HUES48 (cell line): ENCODE measurements at regions not wholly inside any gene's neighbourhood (a gene's known extent, or its start where the extent isn't known, plus 50 kb on each side); places are given as distances from the start of the nearest gene placed in this dataset.
A peak's percentile ranks its signal among the peaks of the same experiment; 100 is the strongest.

Experiments
- H3K27ac ChIP-seq: one replicate; pipeline ENCODE4 v1.7.0; 2013; ENCODE audit warnings: low read depth, low read length, inconsistent platforms
- H3K27me3 ChIP-seq: 2 replicates; pipeline ENCODE4 v1.6.1; 2013; ENCODE audit warnings: mild to moderate bottlenecking, low read length; ENCODE audit not compliant: control insufficient read depth, insufficient read depth
- H3K36me3 ChIP-seq: 2 replicates; pipeline ENCODE4 v1.6.1; 2013; ENCODE audit warnings: low read length; ENCODE audit not compliant: control insufficient read depth, insufficient read depth
- H3K4me1 ChIP-seq: 2 replicates; pipeline ENCODE4 v1.6.1; 2013; ENCODE audit warnings: mild to moderate bottlenecking, low read length; ENCODE audit not compliant: control insufficient read depth, insufficient read depth
- H3K4me3 ChIP-seq: 2 replicates; pipeline ENCODE4 v1.5.1; 2013; ENCODE audit warnings: mild to moderate bottlenecking, low read depth, low read length
- H3K9ac ChIP-seq: 2 replicates; pipeline ENCODE4 v1.6.1; 2013; ENCODE audit warnings: mild to moderate bottlenecking, low read depth, low read length, moderate library complexity
- H3K9me3 ChIP-seq: 2 replicates; pipeline ENCODE4 v1.6.1; 2013; ENCODE audit warnings: low read length; ENCODE audit not compliant: control insufficient read depth, insufficient read depth

GRCh38 chr6:81214414-81215091 lies 537.9 kb downstream of the TENT5A start:
- Histone ChIP-seq H3K9ac (no peak overlapping the region), H3K27me3 (no peaks in the 10 kb centered on the region), H3K4me3 (no peak overlapping the region), H3K4me1 (no peaks in the 10 kb centered on the region), H3K27ac (no peak overlapping the region), H3K9me3 (no peaks in the 10 kb centered on the region), H3K36me3 (no peaks in the 10 kb centered on the region)

- H3K9me3 ChIP-seq: peaks cover 6% of the 10 kb centered on the region
- no peak overlapping the region for H3K4me3 ChIP-seq
- H3K27me3 ChIP-seq: no peaks in the 10 kb centered on the region
- H3K36me3 ChIP-seq: no peaks in the 10 kb centered on the region
- H3K27ac ChIP-seq: peak overlapping the region; percentile 12
- no peak overlapping the region for H3K9ac ChIP-seq
- H3K4me1 ChIP-seq: no peaks in the 10 kb centered on the region
These were observed 547.8 kb downstream of the TENT5A start for GRCh38 chr6:81204731-81205130.

GRCh38 chr6:81194374-81194773 lies 558.1 kb downstream of the TENT5A start:
- Histone ChIP-seq H3K4me3 (no peak overlapping the region), H3K9ac (no peak overlapping the region), H3K4me1 (no peaks in the 10 kb centered on the region), H3K27ac (no peak overlapping the region), H3K9me3 (no peaks in the 10 kb centered on the region), H3K36me3 (no peaks in the 10 kb centered on the region), H3K27me3 (no peaks in the 10 kb centered on the region; the same call in 1 of the 2 replicates)

GRCh38 chr6:81172056-81172740 lies 580.3 kb downstream of the TENT5A start:
- H3K4me3 ChIP-seq: no peak overlapping the region
- H3K9me3 ChIP-seq: no peaks in the 10 kb centered on the region
- H3K9ac ChIP-seq: no peak overlapping the region
- no peaks in the 10 kb centered on the region for H3K27me3 ChIP-seq
- no peaks in the 10 kb centered on the region for H3K36me3 ChIP-seq
- H3K27ac ChIP-seq: no peak overlapping the region
- H3K4me1 ChIP-seq: no peaks in the 10 kb centered on the region

- no peak overlapping the region for H3K9ac ChIP-seq
- no peaks in the 10 kb centered on the region for H3K4me1 ChIP-seq
- H3K9me3 ChIP-seq: no peaks in the 10 kb centered on the region
- H3K4me3 ChIP-seq: no peak overlapping the region
- H3K27ac ChIP-seq: no peak overlapping the region
- no peaks in the 10 kb centered on the region for H3K36me3 ChIP-seq
- no peaks in the 10 kb centered on the region for H3K27me3 ChIP-seq
These were observed 583.3 kb downstream of the TENT5A start for GRCh38 chr6:81169166-81169565.

GRCh38 chr6:81166770-81167169 lies 585.7 kb downstream of the TENT5A start:
- Histone ChIP-seq H3K4me3 (no peak overlapping the region), H3K9me3 (no peaks in the 10 kb centered on the region), H3K27me3 (no peaks in the 10 kb centered on the region), H3K27ac (no peak overlapping the region), H3K9ac (no peak overlapping the region), H3K4me1 (no peaks in the 10 kb centered on the region), H3K36me3 (no peaks in the 10 kb centered on the region)

- Histone ChIP-seq H3K4me1 (no peaks in the 10 kb centered on the region), H3K27me3 (no peaks in the 10 kb centered on the region), H3K9ac (no peak overlapping the region), H3K9me3 (no peaks in the 10 kb centered on the region), H3K36me3 (no peaks in the 10 kb centered on the region), H3K4me3 (no peak overlapping the region), H3K27ac (no peak overlapping the region)
These were observed 593.5 kb downstream of the TENT5A start for GRCh38 chr6:81158956-81159355.

- H3K9ac ChIP-seq: no peak overlapping the region
- no peak overlapping the region for H3K4me3 ChIP-seq
- H3K27me3 ChIP-seq: no peaks in the 10 kb centered on the region
- H3K36me3 ChIP-seq: no peaks in the 10 kb centered on the region
- H3K4me1 ChIP-seq: no peaks in the 10 kb centered on the region
- H3K27ac ChIP-seq: no peak overlapping the region
- H3K9me3 ChIP-seq: no peaks in the 10 kb centered on the region
These were observed 603.7 kb downstream of the TENT5A start for GRCh38 chr6:81148751-81149150.

- H3K36me3 ChIP-seq: no peaks in the 10 kb centered on the region
- no peaks in the 10 kb centered on the region for H3K9me3 ChIP-seq
- no peak overlapping the region for H3K9ac ChIP-seq
- no peak overlapping the region for H3K27ac ChIP-seq
- no peaks in the 10 kb centered on the region for H3K27me3 ChIP-seq
- H3K4me3 ChIP-seq: no peak overlapping the region
- no peaks in the 10 kb centered on the region for H3K4me1 ChIP-seq
These were observed 607.0 kb downstream of the TENT5A start for GRCh38 chr6:81145506-81145905.

GRCh38 chr6:81144346-81144745 lies 608.1 kb downstream of the TENT5A start:
- Histone ChIP-seq H3K27me3 (no peaks in the 10 kb centered on the region), H3K9me3 (no peaks in the 10 kb centered on the region), H3K36me3 (no peaks in the 10 kb centered on the region), H3K4me3 (no peak overlapping the region), H3K4me1 (no peaks in the 10 kb centered on the region), H3K27ac (no peak overlapping the region), H3K9ac (no peak overlapping the region)

GRCh38 chr6:81138236-81138635 lies 614.2 kb downstream of the TENT5A start:
- no peaks in the 10 kb centered on the region for H3K27me3 ChIP-seq

More at GRCh38 chr6:81138236-81138635, 614.2 kb downstream of the TENT5A start:
- Histone ChIP-seq H3K9ac (no peak overlapping the region), H3K4me3 (no peak overlapping the region), H3K4me1 (no peaks in the 10 kb centered on the region), H3K27ac (no peak overlapping the region), H3K36me3 (no peaks in the 10 kb centered on the region), H3K9me3 (no peaks in the 10 kb centered on the region)
